ENCODE measurements at regions not wholly inside any gene's neighbourhood (a gene's known extent, or its start where the extent isn't known, plus 50 kb on each side); places are given as distances from the start of the nearest gene placed in this dataset.

DNA sequence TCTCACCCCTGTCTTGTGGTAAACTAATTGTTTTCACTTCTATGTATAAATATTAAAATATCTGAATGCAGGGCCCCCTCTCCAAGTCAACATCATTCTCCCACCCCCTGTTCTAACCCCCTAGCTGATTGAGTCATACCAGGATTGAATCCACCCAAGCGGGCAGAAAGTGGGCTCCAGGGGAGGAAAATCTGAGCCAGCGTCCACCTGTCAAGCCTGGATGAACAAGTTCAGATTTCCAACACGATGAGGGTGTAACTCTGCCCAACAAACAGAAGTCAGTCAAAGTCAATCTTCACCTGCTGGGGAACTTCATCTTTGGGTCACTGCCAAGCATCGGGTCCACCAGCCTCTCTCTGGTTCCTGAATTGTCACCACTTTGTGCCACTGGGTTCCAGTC is 162.9 kb upstream of the CELF2 start:
- TF ChIP-seq, protein P1, sequence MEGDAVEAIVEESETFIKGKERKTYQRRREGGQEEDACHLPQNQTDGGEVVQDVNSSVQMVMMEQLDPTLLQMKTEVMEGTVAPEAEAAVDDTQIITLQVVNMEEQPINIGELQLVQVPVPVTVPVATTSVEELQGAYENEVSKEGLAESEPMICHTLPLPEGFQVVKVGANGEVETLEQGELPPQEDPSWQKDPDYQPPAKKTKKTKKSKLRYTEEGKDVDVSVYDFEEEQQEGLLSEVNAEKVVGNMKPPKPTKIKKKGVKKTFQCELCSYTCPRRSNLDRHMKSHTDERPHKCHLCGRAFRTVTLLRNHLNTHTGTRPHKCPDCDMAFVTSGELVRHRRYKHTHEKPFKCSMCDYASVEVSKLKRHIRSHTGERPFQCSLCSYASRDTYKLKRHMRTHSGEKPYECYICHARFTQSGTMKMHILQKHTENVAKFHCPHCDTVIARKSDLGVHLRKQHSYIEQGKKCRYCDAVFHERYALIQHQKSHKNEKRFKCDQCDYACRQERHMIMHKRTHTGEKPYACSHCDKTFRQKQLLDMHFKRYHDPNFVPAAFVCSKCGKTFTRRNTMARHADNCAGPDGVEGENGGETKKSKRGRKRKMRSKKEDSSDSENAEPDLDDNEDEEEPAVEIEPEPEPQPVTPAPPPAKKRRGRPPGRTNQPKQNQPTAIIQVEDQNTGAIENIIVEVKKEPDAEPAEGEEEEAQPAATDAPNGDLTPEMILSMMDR (IDR thresholded peaks at IDR 0.05; ENCODE audit: insufficient read depth, low read length, poor library complexity, severe bottlenecking), result no peak
- no peak for TF ChIP-seq EZH2phosphoT487 (conservative IDR thresholded peaks at IDR 0.05; ENCODE audit: low read length)
